ENCODE measurements at regions not wholly inside any gene's neighbourhood (a gene's known extent, or its start where the extent isn't known, plus 50 kb on each side); places are given as distances from the start of the nearest gene placed in this dataset.

- TF ChIP-seq SIN3A (IDR thresholded peaks at IDR 0.05; ENCODE audit: borderline replicate concordance, insufficient read depth, low read depth, low read length) (no peak), CTCF (IDR thresholded peaks at IDR 0.05) (no peak), POLR2AphosphoS5 (IDR thresholded peaks at IDR 0.05; ENCODE audit: low read depth, low read length) (no peak), REST (IDR thresholded peaks at IDR 0.05; ENCODE audit: insufficient read depth in 1 of 2, low read depth in 2 of 2, low read length in 1 of 2) (no peak), TCF7L2 (IDR thresholded peaks at IDR 0.05; ENCODE audit: low read depth, low read length) (no peak)
Observed at GRCh38 chr15:47410247-47410646, 307.1 kb upstream of the SEMA6D start.
